ENCODE measurements at regions not wholly inside any gene's neighbourhood (a gene's known extent, or its start where the extent isn't known, plus 50 kb on each side); places are given as distances from the start of the nearest gene placed in this dataset.
A peak's percentile ranks its signal among the peaks of the same experiment; 100 is the strongest.

DNA sequence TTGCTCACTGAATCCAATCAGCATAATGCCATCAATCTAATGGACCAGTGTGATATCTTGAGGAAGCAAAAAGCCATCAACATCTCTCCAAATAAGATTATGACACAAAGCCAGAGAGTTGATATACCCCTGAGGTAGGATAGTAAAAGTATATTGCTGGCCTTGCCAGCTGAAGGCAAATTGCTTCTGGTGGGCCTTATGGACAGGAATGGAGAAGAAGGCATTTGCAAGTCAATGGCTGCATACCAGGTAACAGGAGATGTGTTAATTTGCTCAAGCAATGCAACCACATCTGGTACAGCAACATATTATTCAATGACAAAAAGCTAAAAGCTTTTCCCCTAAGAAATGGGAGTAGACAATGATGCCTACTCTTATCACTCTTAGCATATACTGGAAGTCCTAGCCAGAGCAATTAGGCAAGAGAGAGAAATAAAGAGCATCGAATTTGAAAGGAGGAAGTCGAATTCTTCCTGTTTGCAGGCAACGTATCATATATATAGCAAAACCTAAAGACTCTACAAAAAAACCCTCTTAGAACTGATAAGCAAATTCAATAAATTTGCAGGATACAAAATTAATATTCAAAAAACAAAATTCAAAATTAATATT is 216.1 kb upstream of the RASA1 start:
- no peak for DNase-seq (ENCODE audit: low spot score)

DNA sequence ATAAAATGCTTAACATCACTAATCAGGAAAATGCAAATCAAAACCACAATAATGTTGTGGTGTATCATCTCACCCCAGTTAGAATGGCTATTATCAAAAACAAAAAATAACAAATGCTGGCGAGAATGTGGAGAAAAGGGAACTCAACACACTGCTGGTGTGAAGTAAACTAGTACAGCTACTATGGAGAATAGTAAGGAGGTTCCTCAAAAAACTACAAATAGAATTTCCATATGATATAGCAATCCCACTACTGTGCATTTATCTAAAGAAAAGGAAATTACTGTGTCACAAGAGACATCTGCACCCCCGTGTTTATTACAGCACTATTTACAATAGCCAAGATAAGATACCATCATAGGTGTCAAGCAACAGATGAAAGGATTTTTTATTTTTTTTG is 214.5 kb upstream of the RASA1 start:
- DNase-seq (ENCODE audit: low spot score) = no peak

GRCh38 chr5:87054821-87055220 is 212.9 kb upstream of the RASA1 start:
- no peak for DNase-seq (ENCODE audit: low spot score)

DNA sequence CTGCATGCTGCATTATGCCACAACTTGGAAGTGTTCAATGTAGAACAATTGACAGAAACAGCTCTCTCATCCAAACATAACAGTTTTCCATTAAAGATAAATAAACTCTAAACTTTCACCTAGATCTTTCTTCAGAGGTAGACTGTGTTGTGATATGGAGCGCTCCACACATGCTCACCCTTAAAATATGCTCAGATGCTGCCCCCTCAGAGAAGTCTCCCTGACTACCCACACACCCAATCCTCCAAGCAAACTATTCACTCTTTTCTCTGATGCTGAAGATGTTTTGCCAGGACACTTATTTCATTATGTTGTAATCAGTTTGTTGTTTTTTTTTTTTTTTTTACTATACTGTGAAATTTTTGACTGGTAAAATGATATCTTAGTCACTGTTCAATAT is 206.6 kb upstream of the RASA1 start:
- no peak for DNase-seq (ENCODE audit: low spot score)

GRCh38 chr5:87069311-87069710 is 198.4 kb upstream of the RASA1 start:
- no peak for DNase-seq (ENCODE audit: low spot score)

DNA sequence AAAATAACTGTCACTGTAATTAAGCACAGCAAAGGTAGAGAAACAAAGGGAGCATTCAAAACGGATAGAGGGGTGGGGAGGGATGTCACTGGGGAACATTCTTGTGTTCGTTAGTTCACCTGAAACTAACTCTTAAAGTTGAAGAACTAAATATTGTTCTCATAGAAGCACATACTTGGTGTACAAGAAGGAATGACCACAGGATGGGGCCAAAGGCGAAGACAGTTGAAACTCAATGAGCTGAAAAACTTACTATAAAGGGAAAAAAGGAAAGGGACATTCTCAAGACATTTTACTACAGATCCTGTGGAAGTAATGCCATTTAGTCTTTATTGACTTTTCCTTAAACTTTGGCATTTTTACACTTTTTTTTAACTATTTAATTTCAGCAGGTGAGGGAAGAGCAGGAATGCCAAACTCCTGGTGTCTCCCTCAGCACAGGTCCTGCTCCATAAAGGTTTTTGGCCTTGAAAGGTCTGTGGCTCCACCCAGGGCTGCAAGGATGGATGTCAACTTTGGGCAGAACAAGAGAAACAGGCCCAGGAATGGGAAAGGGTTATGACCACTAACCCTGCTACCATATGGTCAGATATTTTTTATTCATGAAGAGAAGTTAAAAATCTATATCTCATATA is 197.6 kb upstream of the RASA1 start:
- DNase-seq (ENCODE audit: low spot score) = peak; percentile 43

DNA sequence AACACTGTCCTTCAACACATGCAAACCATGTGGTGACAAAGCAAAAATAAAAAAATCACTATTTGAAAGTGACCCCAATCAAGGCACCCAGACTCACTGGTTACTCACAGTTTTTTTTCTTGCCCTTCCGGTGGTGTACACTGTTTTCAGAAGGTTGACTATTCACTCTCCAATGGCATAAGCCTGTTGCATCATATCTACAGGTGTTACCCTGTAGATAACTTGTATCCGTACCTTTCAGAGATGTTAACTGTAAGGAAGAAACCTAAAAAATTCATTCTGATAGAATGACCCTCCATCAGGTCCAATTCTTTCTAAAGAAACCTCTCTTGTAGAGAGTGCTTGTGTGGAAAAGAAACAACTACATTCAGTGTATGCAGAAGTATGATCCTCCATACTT is 193.6 kb upstream of the RASA1 start:
- no peak for DNase-seq (ENCODE audit: low spot score)

DNA sequence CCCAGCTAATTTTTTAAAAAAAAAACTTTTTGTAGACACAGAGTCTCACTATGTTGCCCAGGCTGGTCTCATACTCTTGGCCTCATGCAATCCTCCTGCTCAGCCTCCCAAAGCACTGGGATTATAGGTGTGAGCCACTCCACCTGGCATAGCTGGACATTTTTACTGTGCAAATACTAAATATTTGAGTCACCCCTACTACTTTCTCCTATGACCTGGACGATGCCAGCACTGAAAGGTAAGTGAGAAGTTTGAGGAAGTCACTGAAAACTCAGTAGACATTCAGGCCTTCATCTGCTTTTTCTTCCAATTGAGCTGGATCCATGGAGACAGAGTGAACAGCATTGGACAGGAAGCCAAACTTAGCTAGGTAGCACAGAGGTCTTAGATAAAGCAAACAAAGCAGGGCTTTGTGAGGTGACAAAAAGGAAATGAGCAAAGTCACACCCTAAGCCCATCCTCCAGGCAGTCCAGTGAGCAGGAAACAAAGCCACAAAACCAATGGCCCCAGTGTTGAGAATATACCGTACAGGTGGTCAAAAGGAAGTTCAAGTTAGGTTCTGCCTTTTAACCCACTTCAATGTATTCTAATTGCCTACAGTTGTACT is 192.6 kb upstream of the RASA1 start:
- no peak for DNase-seq (ENCODE audit: low spot score)

GRCh38 chr5:87076411-87076810 is 191.3 kb upstream of the RASA1 start:
- DNase-seq (ENCODE audit: low spot score) = no peak

DNA sequence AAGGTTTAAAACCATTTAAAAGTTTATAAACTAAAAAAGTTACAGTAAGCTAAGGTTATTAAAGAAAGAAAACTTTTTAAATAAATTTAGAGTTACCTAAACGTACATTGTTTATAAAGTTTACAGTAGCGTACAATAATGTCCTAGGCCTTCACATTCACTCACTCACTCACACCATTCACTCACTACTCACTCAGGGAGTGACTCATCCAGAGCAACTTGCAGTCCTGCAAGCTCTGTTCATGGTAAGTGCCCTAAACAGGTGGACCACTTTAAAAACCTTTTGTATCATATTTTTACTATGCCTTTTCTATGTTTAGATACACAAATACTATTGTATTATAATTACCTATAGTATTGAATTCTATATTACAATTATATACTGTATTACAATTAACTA is 190.8 kb upstream of the RASA1 start:
- DNase-seq (ENCODE audit: low spot score) = no peak

DNA sequence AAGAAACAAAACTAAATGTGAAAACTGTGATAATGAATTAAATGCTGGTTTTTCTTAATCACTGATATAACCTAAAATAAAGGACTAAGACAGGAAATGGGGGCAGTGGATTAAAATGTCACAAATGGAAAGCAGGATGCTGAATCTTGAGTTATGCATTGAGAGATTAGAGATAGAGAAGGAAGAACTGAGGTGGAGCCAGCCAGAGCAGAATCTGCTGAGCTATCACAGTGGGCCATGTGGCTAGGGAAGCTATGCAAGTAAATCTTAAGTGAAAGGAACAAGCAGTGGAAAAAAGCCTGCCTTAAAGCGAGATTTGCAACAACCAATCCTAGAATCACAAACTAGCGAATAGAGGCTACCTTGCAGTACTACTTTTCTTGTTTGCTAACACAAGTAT is 188.5 kb upstream of the RASA1 start:
- no peak for DNase-seq (ENCODE audit: low spot score)

DNA sequence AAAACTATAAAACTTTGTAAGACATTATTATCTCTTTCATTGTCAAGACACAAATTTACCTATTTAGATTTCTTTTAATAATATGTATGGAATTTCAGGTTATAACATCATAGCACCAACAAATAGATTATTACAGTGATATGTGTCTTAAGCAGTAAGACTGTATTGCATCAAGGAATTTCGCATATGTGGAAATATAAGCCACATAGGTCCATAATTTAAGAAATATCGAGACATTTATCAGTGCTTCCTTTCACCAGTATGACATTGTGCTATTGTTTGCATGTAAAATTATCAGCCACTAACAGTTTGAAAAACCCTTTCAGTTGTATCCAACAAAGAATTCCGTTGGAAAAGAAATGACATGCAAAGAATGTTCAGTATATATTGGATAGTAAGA is 186.7 kb upstream of the RASA1 start:
- no peak for DNase-seq (ENCODE audit: low spot score)

- DNase-seq (ENCODE audit: low spot score) = no peak
These were observed 185.9 kb upstream of the RASA1 start for GRCh38 chr5:87081511-87082372.

DNA sequence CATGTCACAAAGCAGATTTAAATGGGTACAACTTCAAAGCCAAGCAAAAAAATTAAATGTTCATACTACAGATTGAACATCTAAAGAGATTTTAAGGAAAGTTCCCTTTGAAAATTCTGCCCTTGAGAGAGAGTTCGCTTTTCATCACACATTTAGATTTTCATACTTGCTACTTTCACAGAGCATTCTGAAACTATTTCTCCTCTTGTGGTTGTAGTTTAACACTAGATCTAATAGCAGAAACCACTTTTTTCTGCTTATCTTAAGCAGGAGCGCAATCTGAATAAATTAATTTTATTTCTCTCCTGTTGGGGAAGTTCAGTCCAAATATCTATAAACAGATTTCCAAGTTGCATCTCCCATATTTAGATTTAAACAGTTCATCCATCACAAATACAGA is 173.3 kb upstream of the RASA1 start:
- DNase-seq (ENCODE audit: low spot score) = no peak

- no peak for DNase-seq (ENCODE audit: low spot score)
These were observed 172.8 kb upstream of the RASA1 start for GRCh38 chr5:87094833-87095232.

DNA sequence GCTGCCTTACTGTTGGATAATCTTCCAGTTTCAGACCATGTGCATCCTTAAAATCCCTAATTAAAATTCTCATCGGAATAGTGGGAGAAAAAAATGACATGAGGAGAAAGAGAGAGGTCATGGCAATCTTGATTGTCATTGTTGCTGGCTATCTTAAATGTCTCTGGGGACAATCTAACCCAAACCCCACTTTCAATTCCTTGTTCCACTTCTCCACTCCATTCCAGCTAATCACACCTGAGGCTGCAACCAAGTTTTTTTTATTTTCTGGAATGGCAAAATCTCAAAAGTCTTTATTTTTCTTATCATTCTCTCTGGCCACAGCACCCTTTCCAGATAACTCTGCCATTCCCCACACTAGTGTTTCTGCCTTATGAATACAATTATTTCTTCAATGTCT is 171.9 kb upstream of the RASA1 start:
- no peak for DNase-seq (ENCODE audit: low spot score)

DNA sequence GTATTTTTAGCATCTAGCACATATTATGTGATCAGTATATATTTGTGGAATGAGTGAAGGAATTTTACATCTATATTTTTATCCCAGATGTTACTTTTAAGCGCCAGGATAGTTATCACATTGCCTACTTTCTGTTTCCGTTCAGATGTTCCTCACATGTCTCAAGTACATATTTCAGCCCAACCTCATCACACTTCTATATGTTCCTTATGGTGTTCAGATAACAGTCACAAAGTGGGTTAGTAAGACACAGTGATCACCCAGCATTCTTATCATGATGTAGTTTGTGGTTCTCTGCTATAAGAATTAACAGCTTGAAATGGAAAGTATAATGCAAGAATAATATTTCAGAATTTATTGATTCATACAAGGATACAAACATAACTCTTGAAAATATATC is 170.0 kb upstream of the RASA1 start:
- DNase-seq (ENCODE audit: low spot score) = no peak

GRCh38 chr5:87099291-87099839 is 168.3 kb upstream of the RASA1 start:
- no peak for DNase-seq (ENCODE audit: low spot score)

GRCh38 chr5:87099968-87100367 is 167.7 kb upstream of the RASA1 start:
- no peak for DNase-seq (ENCODE audit: low spot score)

DNA sequence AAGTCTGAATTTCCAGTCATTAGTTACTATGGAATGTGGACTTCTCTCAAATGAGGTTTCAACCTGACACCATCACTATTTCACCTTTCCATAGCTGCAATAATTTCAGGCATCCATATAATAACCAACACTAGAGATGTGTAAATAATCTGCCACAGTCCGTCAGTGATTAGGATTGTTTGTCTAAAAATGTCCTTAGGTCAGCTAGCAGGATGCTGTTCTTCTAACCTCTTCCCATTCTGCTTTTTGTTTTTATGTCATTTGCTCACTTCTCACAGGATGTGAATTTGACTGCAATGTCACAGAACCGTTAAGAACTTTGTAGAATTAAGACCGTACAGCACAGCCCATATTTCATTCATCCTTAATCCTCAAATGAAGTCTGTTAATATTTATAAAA is 166.4 kb upstream of the RASA1 start:
- DNase-seq (ENCODE audit: low spot score) = no peak

GRCh38 chr5:87102841-87103240 is 164.8 kb upstream of the RASA1 start:
- DNase-seq (ENCODE audit: low spot score) = no peak

- no peak for DNase-seq (ENCODE audit: low spot score)
These were observed 163.9 kb upstream of the RASA1 start for GRCh38 chr5:87103616-87104287.

All from AG08396 (cell line).